ENCODE measurements at regions not wholly inside any gene's neighbourhood (a gene's known extent, or its start where the extent isn't known, plus 50 kb on each side); places are given as distances from the start of the nearest gene placed in this dataset.

GRCh38 chr13:68319384-68319783, 1089.2 kb upstream of the PCDH9 start:
- TF ChIP-seq POLR2A (IDR thresholded peaks at IDR 0.05) (no peak), CTCF (IDR thresholded peaks at IDR 0.05) (no peak)

Data from lower leg skin (tissue), 3 donors.